ENCODE measurements at regions not wholly inside any gene's neighbourhood (a gene's known extent, or its start where the extent isn't known, plus 50 kb on each side); places are given as distances from the start of the nearest gene placed in this dataset.

DNA sequence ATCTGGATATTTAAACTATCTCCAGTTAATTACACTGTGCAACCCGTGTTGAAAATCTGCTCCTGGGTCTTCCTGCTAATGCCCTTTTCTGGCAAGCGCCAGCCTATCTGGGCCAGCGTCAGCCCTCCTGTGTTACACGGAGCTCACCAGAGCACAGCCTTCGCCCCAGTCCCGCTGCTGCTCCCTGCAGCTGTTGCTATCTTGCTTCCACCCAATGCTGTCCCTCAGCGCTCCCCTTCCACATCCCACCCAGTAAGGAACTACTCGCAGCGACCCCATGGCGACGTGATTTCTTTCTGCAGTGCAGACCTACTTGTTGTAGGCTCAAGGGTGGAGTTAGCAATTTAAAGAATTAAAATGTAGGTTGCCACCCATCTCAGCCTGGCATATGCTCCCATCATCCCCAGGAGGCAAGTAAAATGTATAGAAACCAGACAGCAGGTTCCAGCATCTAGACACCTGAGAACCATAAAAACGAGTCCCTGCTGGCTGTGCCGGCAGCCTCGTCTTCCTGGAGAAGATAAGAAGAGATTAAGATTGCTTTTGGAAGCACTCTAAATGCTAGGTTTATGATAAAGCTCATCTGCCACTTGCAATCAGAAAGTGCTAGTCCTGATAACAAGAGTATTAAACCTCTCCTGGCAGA lies 254.3 kb upstream of the FOXQ1 start:
- DNase-seq = no peak

GRCh38 chr6:1055015-1055921 lies 256.6 kb upstream of the FOXQ1 start:
- no peak for DNase-seq

- DNase-seq = no peak
Measured at GRCh38 chr6:1054653-1055014, 257.3 kb upstream of the FOXQ1 start.

DNA sequence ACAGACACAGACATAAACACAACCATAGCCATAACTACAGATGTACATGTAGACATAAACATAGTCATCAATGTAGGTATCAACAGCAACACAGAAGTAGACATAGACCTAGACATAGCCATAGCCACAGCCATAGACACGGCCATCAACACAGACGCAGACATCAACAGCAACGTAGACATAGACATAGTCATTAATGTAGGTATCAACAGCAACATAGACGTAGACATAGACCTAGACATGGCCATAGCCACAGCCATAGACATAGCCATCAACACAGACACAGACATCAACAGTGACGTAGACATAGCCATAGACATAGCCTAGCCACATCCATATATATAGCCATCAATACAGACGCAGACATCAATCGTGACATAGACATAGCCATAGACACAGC lies 258.3 kb upstream of the FOXQ1 start:
- no peak for DNase-seq

- no peak for DNase-seq
Measured at GRCh38 chr6:1052262-1052661, 259.6 kb upstream of the FOXQ1 start.

GRCh38 chr6:1049900-1050299 lies 262.0 kb upstream of the FOXQ1 start:
- no peak for DNase-seq

DNA sequence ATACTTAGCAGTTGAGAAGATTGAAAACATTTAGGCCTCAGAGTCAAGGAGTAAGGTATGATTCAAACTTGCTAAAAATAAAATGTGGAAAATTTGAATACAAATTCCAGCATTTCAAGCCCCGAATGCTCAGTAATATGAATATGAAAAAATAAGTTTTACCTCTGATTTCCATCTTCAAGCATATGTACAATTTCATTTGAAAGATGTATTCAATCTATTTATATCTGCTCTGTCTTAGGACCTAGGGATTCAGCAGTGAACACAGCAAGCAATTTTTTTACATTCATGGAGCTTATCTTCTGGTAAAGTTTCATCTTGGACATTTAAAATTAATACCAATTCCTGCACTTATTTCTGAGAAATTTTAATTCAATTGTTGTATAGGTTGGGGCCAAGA lies 262.7 kb upstream of the FOXQ1 start:
- DNase-seq = no peak

GRCh38 chr6:1047981-1048541 lies 263.8 kb upstream of the FOXQ1 start:
- peak; percentile 40 for DNase-seq

GRCh38 chr6:1045239-1045638 lies 266.7 kb upstream of the FOXQ1 start:
- DNase-seq = no peak

- no peak for DNase-seq
Measured at GRCh38 chr6:1044040-1044836, 267.7 kb upstream of the FOXQ1 start.

GRCh38 chr6:1043458-1043836 lies 268.5 kb upstream of the FOXQ1 start:
- peak; percentile 35 for DNase-seq

DNA sequence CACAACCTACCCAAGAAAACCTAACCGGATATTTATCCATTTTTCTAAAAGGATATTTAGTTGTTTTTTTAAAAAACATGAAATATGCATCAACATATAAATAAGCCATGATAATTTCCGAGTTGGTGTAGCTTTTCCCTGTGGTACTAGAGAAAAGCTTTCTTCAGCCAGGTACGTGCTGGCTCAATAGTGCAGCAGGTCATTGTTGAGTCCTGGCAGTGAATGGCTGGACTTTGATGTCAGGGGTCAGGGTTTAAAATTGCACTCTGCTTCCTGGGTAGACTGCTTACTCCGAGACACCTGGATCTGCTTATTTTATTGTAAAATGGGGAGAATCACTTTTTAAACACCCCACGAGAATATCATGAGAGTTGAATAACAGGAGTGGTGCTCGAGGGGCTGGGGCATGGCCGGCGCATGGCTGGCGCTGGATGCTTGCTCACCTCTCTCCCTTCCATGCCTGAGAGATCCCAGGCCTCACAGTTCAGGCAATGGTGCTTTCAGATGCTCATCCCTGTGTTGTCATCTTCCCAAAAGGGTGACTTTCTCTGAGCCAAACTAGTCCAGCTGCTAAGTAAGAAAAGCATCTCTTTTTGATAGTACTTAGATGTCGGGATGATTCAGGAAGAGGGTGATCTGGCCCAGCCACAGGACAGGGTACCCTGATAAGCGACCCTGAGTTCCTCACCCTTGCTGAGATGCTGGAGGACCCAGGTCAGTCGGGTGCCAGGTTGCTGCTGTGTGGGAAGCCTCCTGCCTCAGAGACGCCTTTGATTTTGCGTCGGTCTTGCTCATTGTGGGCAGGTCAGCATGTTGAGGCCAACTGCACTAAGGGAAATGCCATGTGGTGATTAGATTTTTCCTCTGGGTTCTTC lies 269.1 kb upstream of the FOXQ1 start:
- DNase-seq = no peak

GRCh38 chr6:1040393-1040792 lies 271.5 kb upstream of the FOXQ1 start:
- no peak for DNase-seq

- no peak for DNase-seq
Measured at GRCh38 chr6:1039746-1040145, 272.2 kb upstream of the FOXQ1 start.

GRCh38 chr6:1039191-1039590 lies 272.7 kb upstream of the FOXQ1 start:
- DNase-seq = no peak

DNA sequence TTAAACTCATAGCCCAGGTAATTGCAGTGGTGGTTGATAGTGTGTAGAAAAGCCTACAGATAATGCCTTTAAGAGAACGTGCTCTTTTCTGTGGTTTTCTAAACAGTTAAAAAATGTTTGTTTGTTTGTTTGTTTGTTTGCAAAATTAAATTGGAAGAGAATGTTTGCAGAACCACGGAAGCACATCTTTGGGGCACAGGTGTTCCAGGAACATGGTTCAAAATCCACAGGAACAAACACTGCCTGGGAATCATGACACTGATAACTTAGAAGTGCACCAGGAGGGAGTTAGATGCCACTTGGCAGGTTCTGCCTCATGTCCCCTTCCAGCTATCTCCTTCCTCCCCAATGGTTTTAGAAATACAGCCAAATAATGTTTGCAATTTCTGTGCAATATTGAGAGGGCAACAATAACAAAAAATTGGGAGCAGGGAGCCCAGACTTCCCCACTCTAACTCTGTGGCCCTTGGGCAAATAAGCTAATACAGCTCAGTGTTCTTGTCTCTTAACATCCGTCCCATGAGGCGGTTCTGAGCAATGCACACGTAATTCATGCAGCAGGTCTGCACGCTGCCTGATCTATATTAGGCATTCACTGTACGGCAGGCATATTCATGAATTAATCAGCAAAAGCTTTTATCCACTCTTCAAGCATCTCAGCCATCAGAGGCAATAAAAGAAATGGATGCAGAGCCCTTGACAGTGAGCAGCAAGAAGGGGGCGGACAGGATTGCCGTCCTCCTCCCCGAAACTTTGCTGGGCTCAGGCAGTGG lies 274.3 kb upstream of the FOXQ1 start:
- no peak for DNase-seq

DNA sequence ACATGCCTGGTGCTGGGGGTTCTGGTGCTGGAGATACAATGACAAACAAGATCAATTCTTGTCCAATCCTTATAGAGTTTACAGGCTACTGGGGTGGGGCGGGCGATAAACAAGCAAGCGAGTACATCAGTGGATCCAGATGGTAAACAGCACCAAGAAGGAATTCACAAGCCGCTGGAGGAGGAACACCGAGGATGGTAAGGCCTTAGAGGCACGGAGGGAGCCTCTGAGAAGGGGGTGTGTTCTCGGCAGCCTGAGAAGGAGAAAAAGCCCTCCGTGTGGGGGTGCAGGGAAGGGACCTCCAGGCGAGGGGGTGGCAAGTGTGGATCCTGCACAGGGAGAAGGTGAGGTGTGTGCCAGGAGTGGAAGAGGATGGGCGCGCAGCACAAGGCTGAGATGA lies 276.5 kb upstream of the FOXQ1 start:
- DNase-seq = no peak

- DNase-seq = no peak
Measured at GRCh38 chr6:1031720-1032119, 280.2 kb upstream of the FOXQ1 start.

- DNase-seq = no peak
Measured at GRCh38 chr6:1029141-1029540, 282.8 kb upstream of the FOXQ1 start.

DNA sequence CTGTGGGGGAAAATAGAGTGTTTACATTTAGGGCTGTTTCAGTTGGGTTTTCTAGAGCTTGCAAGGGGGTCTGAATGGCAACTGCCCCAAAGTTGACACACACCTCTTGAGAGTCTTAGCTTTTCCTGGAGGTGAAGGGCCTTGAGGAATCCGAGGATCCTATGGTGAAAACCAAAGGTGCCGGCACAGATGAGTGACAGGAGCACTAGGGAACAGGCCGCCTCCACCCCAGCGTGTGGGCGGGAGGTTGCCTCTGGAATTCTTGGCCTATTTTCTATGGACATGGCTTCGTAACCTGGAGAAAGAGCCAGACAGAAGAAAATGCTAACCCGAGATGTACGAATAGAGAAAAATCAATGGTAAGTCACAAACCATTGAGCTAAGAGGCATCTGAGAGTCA lies 283.2 kb upstream of the FOXQ1 start:
- DNase-seq = no peak
